ENCODE measurements at regions not wholly inside any gene's neighbourhood (a gene's known extent, or its start where the extent isn't known, plus 50 kb on each side); places are given as distances from the start of the nearest gene placed in this dataset.

GRCh38 chr11:129251067-129251466 is 58.9 kb upstream of the ARHGAP32 start:
- TF ChIP-seq, protein P1, sequence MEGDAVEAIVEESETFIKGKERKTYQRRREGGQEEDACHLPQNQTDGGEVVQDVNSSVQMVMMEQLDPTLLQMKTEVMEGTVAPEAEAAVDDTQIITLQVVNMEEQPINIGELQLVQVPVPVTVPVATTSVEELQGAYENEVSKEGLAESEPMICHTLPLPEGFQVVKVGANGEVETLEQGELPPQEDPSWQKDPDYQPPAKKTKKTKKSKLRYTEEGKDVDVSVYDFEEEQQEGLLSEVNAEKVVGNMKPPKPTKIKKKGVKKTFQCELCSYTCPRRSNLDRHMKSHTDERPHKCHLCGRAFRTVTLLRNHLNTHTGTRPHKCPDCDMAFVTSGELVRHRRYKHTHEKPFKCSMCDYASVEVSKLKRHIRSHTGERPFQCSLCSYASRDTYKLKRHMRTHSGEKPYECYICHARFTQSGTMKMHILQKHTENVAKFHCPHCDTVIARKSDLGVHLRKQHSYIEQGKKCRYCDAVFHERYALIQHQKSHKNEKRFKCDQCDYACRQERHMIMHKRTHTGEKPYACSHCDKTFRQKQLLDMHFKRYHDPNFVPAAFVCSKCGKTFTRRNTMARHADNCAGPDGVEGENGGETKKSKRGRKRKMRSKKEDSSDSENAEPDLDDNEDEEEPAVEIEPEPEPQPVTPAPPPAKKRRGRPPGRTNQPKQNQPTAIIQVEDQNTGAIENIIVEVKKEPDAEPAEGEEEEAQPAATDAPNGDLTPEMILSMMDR (IDR thresholded peaks at IDR 0.05): no peak
- TF ChIP-seq POLR2A (IDR thresholded peaks at IDR 0.05): no peak

Measured in heart left ventricle (tissue), 13 donors.